SKM-1 (cell line): ENCODE measurements at regions not wholly inside any gene's neighbourhood (a gene's known extent, or its start where the extent isn't known, plus 50 kb on each side); places are given as distances from the start of the nearest gene placed in this dataset.
A peak's percentile ranks its signal among the peaks of the same experiment; 100 is the strongest.

ENCODE experiments used
- DNase-seq: peaks from one replicate; lab custom pipeline; 2025; ENCODE audit not compliant: unreplicated experiment; lab: John Stamatoyannopoulos, UW

DNA sequence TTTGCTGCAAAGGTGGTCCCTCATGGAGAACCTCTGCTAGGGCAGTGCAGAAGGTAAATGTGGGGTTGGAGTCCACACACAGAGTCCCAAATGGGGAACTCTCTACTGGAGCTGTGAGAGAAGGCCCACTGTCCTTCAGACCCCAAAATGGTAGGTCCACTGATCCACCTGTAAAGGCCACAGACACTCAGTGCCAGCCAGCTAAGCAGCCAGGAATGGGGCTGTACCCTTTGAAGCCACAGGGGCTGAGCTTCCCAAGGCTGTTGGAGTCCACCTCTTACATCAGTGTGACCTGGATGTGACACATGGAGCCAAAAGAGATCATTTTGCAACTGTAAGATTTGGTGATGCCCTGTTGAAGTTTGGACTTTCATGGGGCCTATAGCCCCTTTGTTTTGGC, 252.4 kb upstream of the GULP1 start:
- DNase-seq: no peak

DNA sequence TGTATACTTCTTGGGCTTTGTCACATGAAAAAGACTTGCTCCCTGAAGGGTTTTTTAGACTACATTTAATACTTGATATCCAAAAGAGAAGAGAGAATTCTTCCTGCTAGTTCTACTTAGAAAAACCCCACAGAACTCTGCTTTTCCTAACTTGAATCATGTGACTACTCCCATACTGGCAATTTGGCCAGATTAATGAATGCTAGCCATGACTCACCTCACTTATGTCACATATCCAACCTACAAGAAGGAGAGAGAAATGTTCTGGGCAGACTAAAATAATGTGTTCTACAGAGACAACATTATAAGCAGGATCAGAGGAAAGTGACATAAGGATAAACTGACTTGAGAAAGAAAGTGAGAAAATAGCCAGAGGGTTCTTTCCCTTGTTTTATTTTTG, 249.3 kb upstream of the GULP1 start:
- no peak for DNase-seq

DNA sequence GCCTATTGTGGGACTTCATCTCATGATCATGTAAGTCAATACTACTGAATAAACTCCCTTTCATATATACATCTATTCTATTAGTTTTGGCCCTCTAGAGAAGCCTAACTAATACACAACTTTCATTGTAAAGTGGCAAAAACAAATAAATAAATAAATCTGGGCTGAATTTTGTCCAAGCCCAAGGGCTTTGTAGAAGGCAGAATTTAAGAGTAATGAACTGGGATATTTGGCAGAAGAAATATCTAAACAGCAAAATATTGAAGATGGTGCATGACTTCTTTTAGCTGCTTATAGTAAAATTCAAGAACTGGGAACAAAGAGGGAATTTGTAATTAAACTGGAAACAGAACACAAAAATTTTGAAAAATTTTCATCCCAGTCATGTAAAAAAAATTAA, 246.7 kb upstream of the GULP1 start:
- no peak for DNase-seq

DNA sequence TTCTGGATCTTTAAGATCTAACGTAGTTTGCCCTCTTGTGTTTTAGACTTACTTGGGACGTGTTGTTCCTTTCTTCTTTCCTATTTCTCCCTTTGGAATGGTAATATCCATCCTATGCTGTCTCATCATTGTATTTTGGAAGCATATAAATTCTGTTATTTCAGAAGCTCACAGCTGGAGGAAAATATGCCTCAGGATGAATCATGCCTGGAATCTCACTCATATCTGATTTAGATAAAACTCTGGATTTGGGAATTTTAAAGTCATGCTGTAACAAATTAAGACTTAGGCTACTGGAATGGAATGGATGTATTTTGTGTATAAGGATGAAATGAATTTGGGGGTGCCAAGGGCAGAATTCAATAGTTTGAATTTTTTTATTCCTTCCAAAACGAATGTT, 245.2 kb upstream of the GULP1 start:
- DNase-seq: no peak

DNA sequence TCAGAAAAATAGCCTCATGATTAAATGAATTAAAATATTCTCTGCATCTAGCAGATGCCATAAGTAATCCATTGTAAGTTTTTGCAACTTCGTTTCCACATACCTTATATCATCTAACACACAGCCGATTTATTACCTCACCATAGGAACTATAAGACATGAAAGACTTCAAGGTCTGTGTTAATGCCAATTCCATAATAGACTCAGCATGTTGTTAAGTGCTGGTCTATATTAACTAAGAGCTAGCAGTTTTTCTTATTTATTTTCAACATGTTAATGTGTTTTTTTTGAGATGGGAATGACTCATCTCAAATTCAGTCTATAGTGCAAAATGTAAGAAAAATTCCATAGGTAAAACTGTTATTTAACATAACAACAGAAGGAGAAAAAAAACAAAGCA, 243.9 kb upstream of the GULP1 start:
- DNase-seq: no peak

DNA sequence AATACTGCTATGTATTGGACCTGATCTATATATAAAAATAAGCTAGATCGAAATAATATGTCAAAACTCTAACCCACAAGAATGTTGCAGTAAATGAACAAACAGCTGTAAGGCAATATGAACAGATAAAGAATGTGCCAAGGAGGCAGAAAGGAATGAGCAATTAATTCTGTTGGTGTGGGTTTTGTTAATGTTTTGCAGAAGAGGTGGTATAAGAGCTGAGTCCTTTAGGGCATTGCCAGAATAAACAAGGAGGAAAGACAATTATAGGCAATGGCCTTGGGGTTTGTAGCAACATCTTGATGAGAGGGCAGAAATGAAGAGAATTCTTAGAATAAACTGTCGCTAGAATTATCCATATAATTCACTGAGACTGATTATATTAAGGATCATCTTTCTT, 240.9 kb upstream of the GULP1 start:
- no peak for DNase-seq

DNA sequence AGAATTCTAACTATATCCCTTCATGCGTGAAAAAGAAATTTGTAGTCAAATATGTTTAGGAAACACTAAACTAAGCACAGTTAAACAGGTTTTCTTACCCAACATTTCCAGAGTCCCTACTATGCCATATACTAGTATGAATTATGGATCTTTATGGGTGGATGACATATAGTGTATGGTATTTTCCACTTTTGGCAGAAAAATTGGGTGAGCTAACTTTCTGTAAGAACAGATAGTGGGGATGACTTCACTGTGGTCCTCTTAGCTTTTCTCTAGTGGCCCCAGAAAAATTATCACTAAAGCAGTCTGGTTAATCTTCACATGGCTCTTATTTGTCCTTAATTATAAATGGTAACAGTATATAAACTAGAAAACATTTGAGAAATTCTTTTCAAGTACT, 240.0 kb upstream of the GULP1 start:
- DNase-seq: no peak

DNA sequence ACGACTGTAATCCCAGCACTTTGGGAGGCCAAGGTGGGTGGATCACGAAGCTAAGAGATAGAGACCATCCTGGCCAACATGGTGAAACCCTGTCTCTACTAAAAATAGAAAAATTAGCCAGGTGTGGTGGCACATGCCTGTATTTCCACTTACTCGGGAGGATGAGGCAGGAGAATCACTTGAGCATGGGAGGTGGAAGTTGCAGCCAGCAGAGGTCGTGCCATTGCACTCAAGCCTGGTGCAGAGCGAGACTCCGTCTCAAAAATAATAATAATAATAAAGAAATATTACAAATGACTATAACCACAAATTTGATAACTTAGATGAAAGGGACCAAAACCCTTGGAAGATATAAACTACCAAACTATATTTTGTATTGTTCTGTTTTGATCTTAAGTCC, 226.3 kb upstream of the GULP1 start:
- DNase-seq: no peak

DNA sequence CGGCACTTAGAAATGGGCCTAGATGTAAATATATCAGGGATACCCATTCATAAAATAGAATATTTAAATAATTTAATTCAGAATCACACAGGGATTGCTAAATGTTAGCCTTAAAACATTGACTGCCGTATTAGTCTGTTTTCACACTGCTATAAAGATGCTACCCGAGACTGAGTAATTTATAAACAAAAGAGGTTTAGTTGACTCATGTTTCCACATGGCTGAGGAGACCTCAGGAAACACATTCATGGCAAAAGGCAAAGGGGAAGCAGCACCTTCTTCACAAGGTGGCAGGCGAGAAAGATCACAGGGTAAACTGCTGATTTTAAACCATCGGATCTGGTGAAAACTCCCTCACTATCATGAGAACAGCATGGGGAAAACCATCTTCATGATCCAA, 223.6 kb upstream of the GULP1 start:
- no peak for DNase-seq

DNA sequence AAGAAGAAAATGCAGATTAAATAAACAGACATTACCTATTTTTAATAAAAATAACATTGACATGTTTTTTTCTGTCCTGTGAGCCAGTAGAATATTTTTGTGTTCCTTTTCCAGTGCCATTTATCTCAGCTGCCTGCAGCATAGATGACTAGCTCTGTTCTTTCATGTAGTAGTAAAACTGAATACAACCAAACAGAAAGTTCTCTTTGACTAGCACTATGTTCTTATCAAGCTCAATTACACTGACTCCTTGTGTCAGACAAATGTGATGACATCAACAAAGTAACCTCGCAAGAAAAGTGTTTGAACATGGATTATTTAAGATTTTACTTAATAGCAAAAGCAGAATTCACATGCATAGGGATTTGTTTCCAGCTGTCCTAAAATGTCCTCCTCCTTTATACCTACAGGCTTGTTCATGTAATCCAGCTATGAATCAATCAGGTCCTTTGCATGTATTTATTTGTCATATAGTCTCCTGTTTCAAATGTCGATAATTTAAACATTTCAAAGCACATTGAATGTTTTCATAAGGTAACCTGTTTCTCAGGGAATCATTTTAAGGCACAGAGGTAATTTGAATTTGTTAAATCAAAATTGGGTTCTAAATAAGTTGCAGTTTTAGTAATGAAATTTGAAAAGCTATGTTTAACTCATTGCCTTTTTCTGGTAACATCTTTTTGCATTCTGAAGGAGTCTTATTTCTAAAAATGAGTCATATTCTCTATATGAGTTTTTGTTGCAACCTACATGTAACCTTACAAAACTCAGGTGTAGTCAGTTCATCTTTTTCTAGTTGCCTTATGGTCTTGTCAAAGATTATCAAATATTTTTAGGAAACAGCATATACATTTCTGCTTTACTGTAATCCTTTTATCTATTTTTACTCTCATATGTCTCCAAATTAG, 215.3 kb upstream of the GULP1 start:
- DNase-seq: no peak

DNA sequence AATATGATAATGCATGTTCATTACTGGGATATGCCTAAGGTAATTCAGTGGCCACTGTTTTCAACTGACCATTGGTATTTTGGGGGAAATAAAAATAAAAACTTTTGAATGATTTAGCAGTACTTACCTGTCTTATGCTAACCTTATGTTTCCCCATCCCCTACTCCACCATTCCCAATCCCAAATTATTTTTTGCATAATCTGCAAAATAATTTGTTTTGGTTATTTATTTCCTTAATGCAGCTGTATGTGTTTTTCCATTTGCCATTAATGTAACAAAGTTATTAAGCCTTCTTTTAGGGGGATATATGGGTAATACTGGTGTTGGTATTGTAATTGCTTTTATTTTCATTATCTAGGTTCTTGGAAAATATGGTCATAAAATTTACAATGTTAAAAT, 213.9 kb upstream of the GULP1 start:
- DNase-seq: no peak

DNA sequence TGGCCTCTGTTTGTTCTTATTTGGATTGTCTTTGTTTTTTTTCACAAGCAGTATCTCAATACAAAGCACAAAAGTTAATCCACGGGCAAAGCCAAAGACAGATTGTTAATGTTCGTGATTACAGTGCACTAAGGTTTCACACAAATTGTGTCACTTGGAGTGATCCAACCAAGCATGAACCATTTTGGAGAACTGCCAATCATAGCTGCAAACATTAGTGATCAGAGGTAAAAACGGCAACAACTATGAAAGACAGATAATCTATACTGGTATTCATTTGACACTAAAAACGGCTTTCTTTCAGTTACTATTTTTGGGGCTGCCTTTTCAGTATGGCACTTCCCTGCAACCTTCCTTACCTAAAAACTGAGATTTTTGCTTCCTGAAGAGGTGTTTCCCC, 213.1 kb upstream of the GULP1 start:
- DNase-seq: no peak

DNA sequence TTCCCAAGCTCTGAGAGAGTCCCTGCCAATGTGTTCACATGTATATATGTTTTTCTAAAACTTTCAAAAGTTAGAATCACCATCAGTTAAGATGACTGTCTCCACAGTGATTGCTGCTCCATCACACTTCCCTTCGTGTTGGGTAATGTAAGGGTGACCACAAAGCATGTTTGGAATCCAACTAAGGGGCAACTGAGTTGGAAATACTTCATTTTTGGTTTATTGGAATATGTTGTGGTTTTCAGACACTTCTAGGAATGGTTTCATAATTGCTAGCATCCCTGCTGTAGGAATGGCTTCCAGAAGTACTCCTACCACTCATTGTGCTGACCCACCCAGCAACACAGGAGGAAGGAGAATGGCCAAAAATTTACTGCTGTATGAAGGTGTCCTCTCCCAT, 212.5 kb upstream of the GULP1 start:
- DNase-seq: no peak

DNA sequence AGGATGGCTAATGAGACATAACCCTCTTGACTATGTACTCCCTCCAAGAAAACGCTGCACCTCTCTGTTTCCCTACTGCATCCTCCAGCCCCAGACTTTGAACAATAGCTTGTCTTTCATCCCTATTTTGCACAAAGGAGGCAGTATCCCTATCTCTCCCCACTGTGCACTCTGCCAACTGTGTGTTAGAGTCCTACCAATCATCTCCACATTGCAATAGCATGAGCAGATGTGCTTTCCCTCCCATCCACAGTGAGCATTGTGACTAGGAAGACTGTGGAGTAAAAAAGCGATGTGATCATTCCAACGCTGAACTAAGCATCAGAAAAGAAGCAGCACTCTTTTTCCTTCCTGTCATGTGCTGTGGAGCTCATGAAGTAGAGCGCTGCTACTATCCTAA, 206.3 kb upstream of the GULP1 start:
- no peak for DNase-seq

DNA sequence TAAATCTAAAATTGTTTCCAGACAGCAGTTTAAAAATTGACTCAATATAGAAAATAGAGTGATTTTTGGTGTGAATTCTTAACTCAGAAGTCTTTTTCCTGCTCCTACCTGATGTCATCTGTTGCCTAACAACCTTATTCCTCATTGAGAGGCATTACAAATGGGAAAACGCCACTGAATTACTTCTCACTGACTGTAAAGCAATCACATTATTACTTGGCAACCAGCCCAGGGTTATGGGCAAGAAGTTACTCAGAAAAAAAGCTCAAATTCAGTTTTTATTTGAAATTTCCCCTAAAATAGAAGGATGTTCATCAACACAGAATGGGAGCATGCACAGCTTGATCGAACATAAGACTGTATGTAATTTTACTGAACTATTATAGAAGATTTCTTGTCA, 201.8 kb upstream of the GULP1 start:
- DNase-seq: no peak

DNA sequence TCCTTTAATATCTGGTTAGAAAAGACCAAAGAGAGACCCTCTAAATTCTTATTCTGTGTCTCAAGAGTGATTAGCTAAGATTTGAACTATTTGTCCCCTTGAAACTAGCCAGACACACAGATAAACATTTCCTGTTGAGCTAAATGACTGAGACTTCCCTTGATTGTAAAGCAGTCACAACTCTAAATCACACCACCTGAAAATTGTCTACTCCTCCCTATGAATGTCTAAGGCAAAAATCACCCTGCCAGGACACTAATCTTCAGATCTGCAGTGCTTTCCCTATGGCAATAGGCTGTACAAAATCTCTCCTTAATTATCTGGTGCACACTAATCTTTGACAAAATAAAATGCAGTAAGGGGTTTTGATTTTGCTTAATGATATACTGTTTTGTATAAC, 200.5 kb upstream of the GULP1 start:
- no peak for DNase-seq

DNA sequence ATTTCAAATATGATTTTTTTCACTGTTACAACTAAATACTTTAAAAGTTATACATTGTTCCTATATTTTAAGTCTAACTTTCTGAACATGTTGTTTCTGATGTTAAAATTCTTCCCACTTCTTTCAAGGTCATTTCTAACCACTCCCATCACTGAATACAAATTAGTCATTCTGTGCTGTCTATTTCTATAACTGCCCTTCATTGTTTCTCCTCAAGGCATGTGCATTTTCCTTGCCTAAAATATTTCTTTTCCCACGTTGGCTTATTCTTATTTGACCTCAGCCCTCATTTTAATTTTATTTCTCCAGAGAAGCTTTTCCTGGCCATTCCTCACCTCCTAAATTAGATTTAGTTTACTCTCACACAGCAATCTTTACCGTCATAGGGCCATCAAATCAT, 198.9 kb upstream of the GULP1 start:
- DNase-seq: no peak

DNA sequence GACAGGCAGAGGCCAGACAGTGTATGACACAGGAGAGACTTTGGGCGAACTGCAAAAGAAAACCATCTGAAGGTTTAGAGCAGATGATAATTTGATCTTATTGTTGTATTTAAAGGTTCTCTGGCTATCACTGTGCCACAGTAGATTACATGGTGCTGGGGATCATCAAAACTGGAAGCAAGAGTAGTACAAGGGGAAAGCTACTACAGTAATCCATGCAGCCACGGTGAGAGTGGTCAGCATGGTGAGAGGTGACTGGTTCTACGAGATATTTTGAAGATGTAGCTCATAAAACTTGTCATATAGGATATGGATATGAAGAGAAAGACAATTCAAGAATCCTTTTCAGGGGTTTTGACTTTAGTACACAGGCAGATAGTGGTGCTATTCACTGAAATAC, 194.8 kb upstream of the GULP1 start:
- DNase-seq: no peak

DNA sequence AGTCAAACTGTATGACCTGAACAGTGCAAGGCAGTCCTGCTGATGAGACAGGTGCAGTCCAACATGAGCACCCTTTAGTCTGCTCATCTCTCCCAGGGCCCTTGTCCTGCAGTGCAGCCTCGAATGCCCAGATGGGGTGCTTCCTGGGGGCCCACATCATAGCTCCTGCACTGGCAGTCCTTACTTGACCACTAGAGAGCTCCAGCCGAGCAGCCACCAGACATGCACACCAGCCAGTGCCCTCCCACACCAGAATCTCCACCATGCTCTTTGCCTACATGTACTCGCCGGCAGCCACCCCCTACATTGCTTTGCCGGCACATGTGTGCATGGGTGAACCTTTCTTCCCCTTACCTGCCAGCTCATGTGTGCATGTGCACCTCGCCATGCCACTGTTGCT, 188.8 kb upstream of the GULP1 start:
- no peak for DNase-seq

DNA sequence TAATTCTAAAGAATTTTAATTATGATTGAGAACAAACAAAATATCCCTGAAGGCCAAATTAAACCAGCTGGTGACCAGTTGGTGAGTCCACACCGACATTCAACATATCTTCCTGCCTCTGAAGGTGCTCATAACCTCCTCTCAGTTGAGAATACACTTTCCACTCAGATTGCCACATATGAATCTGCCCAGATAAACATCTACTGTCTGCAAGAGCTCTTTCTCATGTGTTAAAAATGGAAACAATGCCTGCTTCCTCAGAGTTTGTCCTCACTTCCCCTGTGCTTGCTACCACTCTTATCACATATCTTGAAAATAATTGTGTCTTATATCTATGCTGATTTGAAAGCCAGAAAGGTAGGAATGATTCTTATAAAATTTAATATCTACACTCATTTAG, 177.7 kb upstream of the GULP1 start:
- peak; percentile 11 for DNase-seq

DNA sequence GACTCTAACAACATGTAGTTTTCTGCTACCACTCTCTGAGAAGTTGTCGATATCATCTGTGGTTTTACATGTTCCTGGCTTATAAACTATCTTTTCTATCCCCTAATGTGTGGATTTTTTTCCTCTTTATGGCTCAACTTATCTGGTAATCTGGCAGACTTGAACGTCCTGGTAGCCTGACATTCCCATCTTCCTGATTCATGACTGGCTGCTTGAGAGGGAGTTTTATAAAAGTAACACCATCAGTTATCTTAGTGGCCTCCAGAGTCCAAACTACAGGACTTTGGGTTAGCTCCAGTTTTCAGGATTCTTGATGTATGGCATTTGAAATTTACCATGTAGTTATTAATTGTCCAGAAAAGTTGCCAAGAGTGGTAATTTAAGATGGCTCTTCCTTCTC, 174.0 kb upstream of the GULP1 start:
- DNase-seq: no peak

DNA sequence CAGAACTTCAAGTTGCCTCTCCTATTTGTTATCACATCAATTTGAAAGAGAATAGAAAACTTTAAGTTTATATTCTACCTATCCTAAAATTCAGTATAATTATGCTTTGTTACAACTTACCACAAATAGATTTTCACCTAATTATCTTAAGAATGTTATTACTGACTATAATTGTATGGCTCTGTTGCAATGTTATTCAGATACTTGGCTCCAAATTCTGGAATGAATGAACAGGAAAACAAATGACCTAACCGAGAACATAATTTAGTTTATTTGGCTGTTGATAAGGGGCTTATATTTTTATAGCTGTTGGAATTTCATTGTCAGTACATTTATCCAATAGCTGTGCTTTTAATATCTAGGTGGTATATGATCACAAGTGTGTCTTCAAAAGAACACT, 173.2 kb upstream of the GULP1 start:
- DNase-seq: no peak

DNA sequence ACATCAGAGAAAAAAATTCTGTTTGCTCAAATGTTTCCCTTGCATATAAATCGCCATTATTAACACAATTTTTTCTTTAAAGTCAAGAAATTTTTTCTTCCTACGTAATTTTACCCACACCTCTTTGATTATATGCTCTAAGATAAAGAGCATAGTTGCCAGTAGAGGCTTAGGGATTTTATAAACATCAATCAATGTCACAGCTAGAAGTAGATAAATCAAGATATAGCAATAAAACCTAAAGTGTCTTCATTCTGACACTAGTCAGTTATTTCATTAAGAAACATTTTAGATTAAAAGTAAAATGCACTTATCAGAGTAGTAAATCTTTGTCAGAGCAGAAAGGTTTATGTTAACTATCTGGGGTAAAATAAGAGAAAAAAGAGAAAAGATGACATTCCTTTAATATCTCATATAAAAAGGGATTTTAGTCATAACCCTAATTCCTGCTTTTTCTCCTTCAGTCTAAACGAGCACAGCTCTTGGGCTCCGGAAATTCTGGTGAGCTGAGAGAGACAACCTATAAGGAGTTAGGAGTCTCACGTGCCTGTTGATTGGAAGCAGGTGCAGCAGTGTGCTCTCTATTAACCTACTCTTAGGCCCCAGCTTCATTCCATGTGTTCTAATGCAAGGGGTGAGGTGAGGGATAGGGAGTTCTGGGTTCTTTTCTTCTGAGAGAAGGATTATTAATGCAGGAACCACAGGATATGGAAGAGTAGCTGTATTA, 172.4 kb upstream of the GULP1 start:
- no peak for DNase-seq
